ENCODE measurements at regions not wholly inside any gene's neighbourhood (a gene's known extent, or its start where the extent isn't known, plus 50 kb on each side); places are given as distances from the start of the nearest gene placed in this dataset.

DNA sequence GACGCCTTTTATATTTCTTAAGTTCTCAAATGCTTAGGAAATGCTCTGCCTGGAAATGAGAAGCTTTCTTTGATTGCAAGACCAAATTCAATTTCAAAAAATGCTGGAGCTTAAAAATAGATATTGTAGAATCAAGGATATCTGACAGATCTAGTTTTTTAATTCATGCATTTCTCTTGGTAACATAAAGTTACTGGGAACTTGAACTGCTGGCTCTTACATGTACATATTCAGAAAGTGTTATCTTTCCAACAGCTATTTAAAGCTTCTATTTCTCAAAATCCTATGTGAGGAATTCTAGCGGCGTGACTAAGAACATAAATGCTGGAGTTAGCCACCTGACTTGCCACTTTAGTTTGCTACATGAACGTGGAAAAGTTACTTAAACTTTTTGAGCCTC is 109.3 kb downstream of the C3orf38 start:
- TF ChIP-seq, protein P1, sequence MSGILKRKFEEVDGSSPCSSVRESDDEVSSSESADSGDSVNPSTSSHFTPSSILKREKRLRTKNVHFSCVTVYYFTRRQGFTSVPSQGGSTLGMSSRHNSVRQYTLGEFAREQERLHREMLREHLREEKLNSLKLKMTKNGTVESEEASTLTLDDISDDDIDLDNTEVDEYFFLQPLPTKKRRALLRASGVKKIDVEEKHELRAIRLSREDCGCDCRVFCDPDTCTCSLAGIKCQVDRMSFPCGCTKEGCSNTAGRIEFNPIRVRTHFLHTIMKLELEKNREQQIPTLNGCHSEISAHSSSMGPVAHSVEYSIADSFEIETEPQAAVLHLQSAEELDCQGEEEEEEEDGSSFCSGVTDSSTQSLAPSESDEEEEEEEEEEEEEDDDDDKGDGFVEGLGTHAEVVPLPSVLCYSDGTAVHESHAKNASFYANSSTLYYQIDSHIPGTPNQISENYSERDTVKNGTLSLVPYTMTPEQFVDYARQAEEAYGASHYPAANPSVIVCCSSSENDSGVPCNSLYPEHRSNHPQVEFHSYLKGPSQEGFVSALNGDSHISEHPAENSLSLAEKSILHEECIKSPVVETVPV (CRISPR knock-in tag; IDR thresholded peaks at IDR 0.05), result no peak
- TF ChIP-seq ZNF8 (CRISPR knock-in tag; IDR thresholded peaks at IDR 0.05), result no peak
- TF ChIP-seq RARB (CRISPR knock-in tag; IDR thresholded peaks at IDR 0.05), result no peak
- TF ChIP-seq ESRRG (CRISPR knock-in tag; IDR thresholded peaks at IDR 0.05), result no peak
- no peak for TF ChIP-seq CSDC2 (CRISPR knock-in tag; IDR thresholded peaks at IDR 0.05)
- TF ChIP-seq, protein P2, sequence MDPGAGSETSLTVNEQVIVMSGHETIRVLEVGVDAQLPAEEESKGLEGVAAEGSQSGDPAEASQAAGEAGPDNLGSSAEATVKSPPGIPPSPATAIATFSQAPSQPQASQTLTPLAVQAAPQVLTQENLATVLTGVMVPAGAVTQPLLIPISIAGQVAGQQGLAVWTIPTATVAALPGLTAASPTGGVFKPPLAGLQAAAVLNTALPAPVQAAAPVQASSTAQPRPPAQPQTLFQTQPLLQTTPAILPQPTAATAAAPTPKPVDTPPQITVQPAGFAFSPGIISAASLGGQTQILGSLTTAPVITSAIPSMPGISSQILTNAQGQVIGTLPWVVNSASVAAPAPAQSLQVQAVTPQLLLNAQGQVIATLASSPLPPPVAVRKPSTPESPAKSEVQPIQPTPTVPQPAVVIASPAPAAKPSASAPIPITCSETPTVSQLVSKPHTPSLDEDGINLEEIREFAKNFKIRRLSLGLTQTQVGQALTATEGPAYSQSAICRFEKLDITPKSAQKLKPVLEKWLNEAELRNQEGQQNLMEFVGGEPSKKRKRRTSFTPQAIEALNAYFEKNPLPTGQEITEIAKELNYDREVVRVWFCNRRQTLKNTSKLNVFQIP (CRISPR knock-in tag; IDR thresholded peaks at IDR 0.05; ENCODE audit: borderline replicate concordance, low read depth), result no peak
- TF ChIP-seq ZC3H10 (CRISPR knock-in tag; IDR thresholded peaks at IDR 0.05), result no peak
- no peak for TF ChIP-seq PPARA (CRISPR knock-in tag; IDR thresholded peaks at IDR 0.05; ENCODE audit: borderline replicate concordance)
- no peak for TF ChIP-seq ZNF70 (CRISPR knock-in tag; IDR thresholded peaks at IDR 0.05)
- TF ChIP-seq ZFP30 (CRISPR knock-in tag; IDR thresholded peaks at IDR 0.05), result no peak
- TF ChIP-seq ISL1 (CRISPR knock-in tag; IDR thresholded peaks at IDR 0.05), result no peak
- no peak for TF ChIP-seq SNAI2 (CRISPR knock-in tag; IDR thresholded peaks at IDR 0.05)
- no peak for TF ChIP-seq OSR1 (CRISPR knock-in tag; IDR thresholded peaks at IDR 0.05)

DNA sequence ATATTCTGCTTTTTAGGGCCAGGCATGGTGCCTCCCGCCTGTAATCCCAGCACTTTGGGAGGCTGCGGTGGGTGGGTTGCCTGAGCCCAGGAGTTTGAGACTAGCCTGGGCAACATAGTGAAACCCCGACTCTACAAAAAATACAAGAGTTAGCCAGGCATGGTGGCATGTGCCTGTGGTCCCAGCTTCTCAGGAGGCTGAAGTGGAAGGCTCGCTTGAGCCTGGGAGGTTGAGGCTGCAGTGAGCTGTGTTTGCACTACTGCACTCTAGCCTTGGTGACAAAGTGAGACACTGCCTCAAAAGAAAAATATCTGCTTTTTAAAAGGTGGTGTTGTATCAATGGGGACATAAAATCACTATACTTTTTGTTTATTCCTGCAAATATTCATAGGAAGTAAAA is 112.8 kb downstream of the C3orf38 start:
- no peak for ATAC-seq
- TF ChIP-seq ZNF565 (CRISPR knock-in tag; conservative IDR thresholded peaks at IDR 0.05; ENCODE audit: low read depth) (no peak), TCF4 (CRISPR knock-in tag; IDR thresholded peaks at IDR 0.05; ENCODE audit: borderline replicate concordance) (no peak), ZNF70 (CRISPR knock-in tag; IDR thresholded peaks at IDR 0.05) (no peak), ZFP30 (CRISPR knock-in tag; IDR thresholded peaks at IDR 0.05) (no peak), SNAI2 (CRISPR knock-in tag; IDR thresholded peaks at IDR 0.05) (no peak), ESRRG (CRISPR knock-in tag; IDR thresholded peaks at IDR 0.05) (no peak), OSR1 (CRISPR knock-in tag; IDR thresholded peaks at IDR 0.05) (no peak)
- TF ChIP-seq, protein P1 (CRISPR knock-in tag; IDR thresholded peaks at IDR 0.05), result no peak
- TF ChIP-seq, protein P3, sequence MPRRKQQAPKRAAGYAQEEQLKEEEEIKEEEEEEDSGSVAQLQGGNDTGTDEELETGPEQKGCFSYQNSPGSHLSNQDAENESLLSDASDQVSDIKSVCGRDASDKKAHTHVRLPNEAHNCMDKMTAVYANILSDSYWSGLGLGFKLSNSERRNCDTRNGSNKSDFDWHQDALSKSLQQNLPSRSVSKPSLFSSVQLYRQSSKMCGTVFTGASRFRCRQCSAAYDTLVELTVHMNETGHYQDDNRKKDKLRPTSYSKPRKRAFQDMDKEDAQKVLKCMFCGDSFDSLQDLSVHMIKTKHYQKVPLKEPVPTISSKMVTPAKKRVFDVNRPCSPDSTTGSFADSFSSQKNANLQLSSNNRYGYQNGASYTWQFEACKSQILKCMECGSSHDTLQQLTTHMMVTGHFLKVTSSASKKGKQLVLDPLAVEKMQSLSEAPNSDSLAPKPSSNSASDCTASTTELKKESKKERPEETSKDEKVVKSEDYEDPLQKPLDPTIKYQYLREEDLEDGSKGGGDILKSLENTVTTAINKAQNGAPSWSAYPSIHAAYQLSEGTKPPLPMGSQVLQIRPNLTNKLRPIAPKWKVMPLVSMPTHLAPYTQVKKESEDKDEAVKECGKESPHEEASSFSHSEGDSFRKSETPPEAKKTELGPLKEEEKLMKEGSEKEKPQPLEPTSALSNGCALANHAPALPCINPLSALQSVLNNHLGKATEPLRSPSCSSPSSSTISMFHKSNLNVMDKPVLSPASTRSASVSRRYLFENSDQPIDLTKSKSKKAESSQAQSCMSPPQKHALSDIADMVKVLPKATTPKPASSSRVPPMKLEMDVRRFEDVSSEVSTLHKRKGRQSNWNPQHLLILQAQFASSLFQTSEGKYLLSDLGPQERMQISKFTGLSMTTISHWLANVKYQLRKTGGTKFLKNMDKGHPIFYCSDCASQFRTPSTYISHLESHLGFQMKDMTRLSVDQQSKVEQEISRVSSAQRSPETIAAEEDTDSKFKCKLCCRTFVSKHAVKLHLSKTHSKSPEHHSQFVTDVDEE (CRISPR knock-in tag; IDR thresholded peaks at IDR 0.05), result no peak
- TF ChIP-seq, protein P2 (CRISPR knock-in tag; IDR thresholded peaks at IDR 0.05; ENCODE audit: borderline replicate concordance, low read depth), result no peak
- TF ChIP-seq, protein P4, sequence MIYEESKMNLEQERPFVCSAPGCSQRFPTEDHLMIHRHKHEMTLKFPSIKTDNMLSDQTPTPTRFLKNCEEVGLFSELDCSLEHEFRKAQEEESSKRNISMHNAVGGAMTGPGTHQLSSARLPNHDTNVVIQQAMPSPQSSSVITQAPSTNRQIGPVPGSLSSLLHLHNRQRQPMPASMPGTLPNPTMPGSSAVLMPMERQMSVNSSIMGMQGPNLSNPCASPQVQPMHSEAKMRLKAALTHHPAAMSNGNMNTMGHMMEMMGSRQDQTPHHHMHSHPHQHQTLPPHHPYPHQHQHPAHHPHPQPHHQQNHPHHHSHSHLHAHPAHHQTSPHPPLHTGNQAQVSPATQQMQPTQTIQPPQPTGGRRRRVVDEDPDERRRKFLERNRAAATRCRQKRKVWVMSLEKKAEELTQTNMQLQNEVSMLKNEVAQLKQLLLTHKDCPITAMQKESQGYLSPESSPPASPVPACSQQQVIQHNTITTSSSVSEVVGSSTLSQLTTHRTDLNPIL (CRISPR knock-in tag; IDR thresholded peaks at IDR 0.05; ENCODE audit: low read depth), result no peak

More for the DNA sequence above, 109.3 kb downstream of the C3orf38 start:
- ATAC-seq, result no peak

DNA sequence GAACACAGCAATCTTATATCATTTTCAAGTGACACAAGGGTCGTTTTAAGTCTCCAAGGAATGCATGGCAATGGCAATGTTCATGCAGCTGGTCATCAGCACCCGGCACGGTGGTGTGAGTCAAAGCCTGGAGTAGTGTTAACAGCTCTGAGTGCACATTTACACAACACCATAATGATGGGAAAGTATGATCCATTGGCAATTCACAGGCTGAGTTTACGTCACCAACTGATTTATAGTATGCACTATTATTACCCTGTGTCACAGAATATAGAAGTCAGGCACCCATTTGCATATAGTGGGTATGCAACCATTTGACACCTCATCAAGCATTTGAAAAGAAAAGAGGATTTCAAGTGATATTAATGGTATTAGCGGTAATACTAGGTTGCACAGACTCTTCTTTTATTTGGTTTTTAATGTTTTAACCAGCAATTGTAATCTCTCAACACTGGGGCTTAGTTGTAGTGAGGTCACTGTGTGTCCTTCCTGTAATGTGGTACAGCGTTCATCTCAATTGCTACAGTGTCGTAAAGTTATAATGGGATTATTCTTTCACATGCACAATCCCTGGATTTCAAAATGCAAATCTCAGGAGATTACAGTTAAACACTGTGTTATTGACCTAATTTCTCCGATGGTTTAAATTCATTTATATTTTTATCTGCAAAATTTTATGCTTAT is 113.8 kb downstream of the C3orf38 start:
- no peak for ATAC-seq
- TF ChIP-seq, protein P5, sequence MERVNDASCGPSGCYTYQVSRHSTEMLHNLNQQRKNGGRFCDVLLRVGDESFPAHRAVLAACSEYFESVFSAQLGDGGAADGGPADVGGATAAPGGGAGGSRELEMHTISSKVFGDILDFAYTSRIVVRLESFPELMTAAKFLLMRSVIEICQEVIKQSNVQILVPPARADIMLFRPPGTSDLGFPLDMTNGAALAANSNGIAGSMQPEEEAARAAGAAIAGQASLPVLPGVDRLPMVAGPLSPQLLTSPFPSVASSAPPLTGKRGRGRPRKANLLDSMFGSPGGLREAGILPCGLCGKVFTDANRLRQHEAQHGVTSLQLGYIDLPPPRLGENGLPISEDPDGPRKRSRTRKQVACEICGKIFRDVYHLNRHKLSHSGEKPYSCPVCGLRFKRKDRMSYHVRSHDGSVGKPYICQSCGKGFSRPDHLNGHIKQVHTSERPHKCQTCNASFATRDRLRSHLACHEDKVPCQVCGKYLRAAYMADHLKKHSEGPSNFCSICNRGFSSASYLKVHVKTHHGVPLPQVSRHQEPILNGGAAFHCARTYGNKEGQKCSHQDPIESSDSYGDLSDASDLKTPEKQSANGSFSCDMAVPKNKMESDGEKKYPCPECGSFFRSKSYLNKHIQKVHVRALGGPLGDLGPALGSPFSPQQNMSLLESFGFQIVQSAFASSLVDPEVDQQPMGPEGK (CRISPR knock-in tag; IDR thresholded peaks at IDR 0.05; ENCODE audit: borderline replicate concordance), result no peak
- TF ChIP-seq ZFP30 (CRISPR knock-in tag; IDR thresholded peaks at IDR 0.05) (no peak), ZNF565 (CRISPR knock-in tag; conservative IDR thresholded peaks at IDR 0.05; ENCODE audit: low read depth) (no peak), ZFP3 (CRISPR knock-in tag; IDR thresholded peaks at IDR 0.05) (no peak), TCF4 (CRISPR knock-in tag; IDR thresholded peaks at IDR 0.05; ENCODE audit: borderline replicate concordance) (no peak), ZNF8 (CRISPR knock-in tag; IDR thresholded peaks at IDR 0.05) (no peak), ARNTL (CRISPR knock-in tag; IDR thresholded peaks at IDR 0.05; ENCODE audit: borderline replicate concordance, low read depth) (no peak), ZNF70 (CRISPR knock-in tag; IDR thresholded peaks at IDR 0.05) (no peak)
- TF ChIP-seq, protein P4 (CRISPR knock-in tag; IDR thresholded peaks at IDR 0.05; ENCODE audit: low read depth), result no peak
- TF ChIP-seq, protein P2 (CRISPR knock-in tag; IDR thresholded peaks at IDR 0.05; ENCODE audit: borderline replicate concordance, low read depth), result no peak

Measured in SK-N-SH treated with all-trans-retinoic acid at 6 μM for 48 hours (cell line).